H9 (cell line): ENCODE measurements at regions not wholly inside any gene's neighbourhood (a gene's known extent, or its start where the extent isn't known, plus 50 kb on each side); places are given as distances from the start of the nearest gene placed in this dataset.

Source experiments
- DNase-seq: peaks from one replicate; pipeline ENCODE4 v3.0.0-alpha.2; 2017
- H2AFZ ChIP-seq: one replicate; pipeline ENCODE4 v1.6.1; 2013; ENCODE audit warnings: mild to moderate bottlenecking, low read length, control low read depth, moderate library complexity
- H2AK5ac ChIP-seq: 2 replicates; pipeline ENCODE4 v1.6.1; 2013; ENCODE audit warnings: low read length, control low read depth, mixed read lengths; ENCODE audit not compliant: insufficient read length
- H2BK120ac ChIP-seq: one replicate; pipeline ENCODE4 v1.6.1; 2013; ENCODE audit warnings: low read depth, mild to moderate bottlenecking, low read length, control low read depth, inconsistent platforms; ENCODE audit not compliant: poor library complexity, severe bottlenecking
- H2BK12ac ChIP-seq: 2 replicates; pipeline ENCODE4 v1.6.1; 2013; ENCODE audit warnings: low read length, control low read depth, mixed read lengths, low read depth; ENCODE audit not compliant: insufficient read length
- H2BK15ac ChIP-seq: 2 replicates; pipeline ENCODE4 v1.6.1; 2013; ENCODE audit warnings: low read depth, low read length, control low read depth
- H2BK20ac ChIP-seq: one replicate; pipeline ENCODE4 v1.6.1; 2013; ENCODE audit warnings: low read depth, mild to moderate bottlenecking, low read length, control low read depth, inconsistent platforms; ENCODE audit not compliant: poor library complexity, severe bottlenecking
- H2BK5ac ChIP-seq: 2 replicates; pipeline ENCODE4 v1.6.1; 2013; ENCODE audit warnings: low read length, control low read depth, mixed read lengths; ENCODE audit not compliant: insufficient read length
- H3K14ac ChIP-seq: 2 replicates; pipeline ENCODE4 v1.6.1; 2013; ENCODE audit warnings: low read length, control low read depth; ENCODE audit not compliant: insufficient read depth
- H3K18ac ChIP-seq: 2 replicates; pipeline ENCODE4 v1.6.1; 2013; ENCODE audit warnings: low read depth, mild to moderate bottlenecking, mixed read lengths, low read length, control low read depth; ENCODE audit not compliant: insufficient read length
- H3K23ac ChIP-seq: 2 replicates; pipeline ENCODE4 v1.6.1; 2013; ENCODE audit warnings: low read length, control low read depth, mixed read lengths, low read depth; ENCODE audit not compliant: insufficient read length
- H3K23me2 ChIP-seq: 2 replicates; pipeline ENCODE4 v1.6.1; 2013; ENCODE audit warnings: low read depth, mild to moderate bottlenecking, mixed read lengths, low read length, control low read depth; ENCODE audit not compliant: insufficient read length, poor library complexity, severe bottlenecking
- H3K27ac ChIP-seq: 2 replicates; pipeline ENCODE4 v1.5.1; 2013; ENCODE audit warnings: low read length, control low read depth, mixed read lengths, low read depth; ENCODE audit not compliant: insufficient read length
- H3K27me3 ChIP-seq: 2 replicates; pipeline ENCODE4 v1.6.1; 2013; ENCODE audit warnings: low read length, control low read depth, inconsistent platforms; ENCODE audit not compliant: insufficient read depth
- H3K4ac ChIP-seq: 2 replicates; pipeline ENCODE4 v1.6.1; 2013; ENCODE audit warnings: low read depth, mild to moderate bottlenecking, control low read depth, inconsistent platforms, low read length, moderate library complexity
- H3K4me1 ChIP-seq: 2 replicates; pipeline ENCODE4 v1.6.1; 2013; ENCODE audit warnings: low read length, control low read depth, inconsistent platforms; ENCODE audit not compliant: insufficient read depth
- H3K4me2 ChIP-seq: 2 replicates; pipeline ENCODE4 v1.6.1; 2013; ENCODE audit warnings: low read length, control low read depth, mixed read lengths; ENCODE audit not compliant: insufficient read length, insufficient read depth
- H3K56ac ChIP-seq: 2 replicates; pipeline ENCODE4 v1.6.1; 2013; ENCODE audit warnings: low read depth, mild to moderate bottlenecking, mixed read lengths, low read length, control low read depth; ENCODE audit not compliant: insufficient read length
- H3K79me1 ChIP-seq: 2 replicates; pipeline ENCODE4 v1.6.1; 2013; ENCODE audit warnings: low read depth, mild to moderate bottlenecking, moderate library complexity, low read length, control low read depth, inconsistent platforms; ENCODE audit not compliant: insufficient read depth, poor library complexity, severe bottlenecking
- H3K79me2 ChIP-seq: 2 replicates; pipeline ENCODE4 v1.6.1; 2013; ENCODE audit warnings: low read length, control low read depth, inconsistent platforms; ENCODE audit not compliant: insufficient read depth
- H3K9ac ChIP-seq: 2 replicates; pipeline ENCODE4 v1.6.1; 2013; ENCODE audit warnings: low read length, control low read depth, mixed read lengths; ENCODE audit not compliant: insufficient read length; ENCODE audit errors: extremely low read depth
- H3K9me3 ChIP-seq: one replicate; pipeline ENCODE4 v1.6.1; 2013; ENCODE audit warnings: low read depth, low read length, inconsistent platforms; ENCODE audit not compliant: control insufficient read depth
- H3T11ph ChIP-seq: one replicate; pipeline ENCODE4 v1.6.1; 2013; ENCODE audit warnings: mild to moderate bottlenecking, low read length, control low read depth, inconsistent platforms
- H4K20me1 ChIP-seq: one replicate; pipeline ENCODE4 v1.6.1; 2013; ENCODE audit not compliant: control insufficient read depth, insufficient read length, insufficient read depth
- H4K5ac ChIP-seq: 2 replicates; pipeline ENCODE4 v1.6.1; 2013; ENCODE audit warnings: low read depth, mild to moderate bottlenecking, mixed read lengths, low read length, control low read depth; ENCODE audit not compliant: insufficient read length
- H4K8ac ChIP-seq: replicated peaks from 2 replicates; pipeline ENCODE4 v1.6.1; 2013; ENCODE audit warnings: low read length, control low read depth, mixed read lengths, low read depth; ENCODE audit not compliant: insufficient read length
- H4K91ac ChIP-seq: 2 replicates; pipeline ENCODE4 v1.6.1; 2013; ENCODE audit warnings: low read depth, mild to moderate bottlenecking, moderate library complexity, mixed read lengths, low read length, control low read depth; ENCODE audit not compliant: insufficient read length
- H3K27ac Mint-ChIP-seq, 3 experiments: 2 replicates in 2 of 3; 3 replicates in 1 of 3; pipeline ENCODE4 v1.8.0; 2020 to 2021; ENCODE audit warnings: mixed read lengths in 3 of 3, mild to moderate bottlenecking in 1 of 3, moderate library complexity in 1 of 3
- H3K27me3 Mint-ChIP-seq: 2 replicates; pipeline ENCODE4 v1.8.0; 2021; ENCODE audit warnings: low read depth, mild to moderate bottlenecking, moderate library complexity, mixed read lengths
- H3K36me3 Mint-ChIP-seq, 3 experiments: 2 replicates in 2 of 3; 3 replicates in 1 of 3; pipeline ENCODE4 v1.8.0; 2020 to 2021; ENCODE audit warnings: low read depth in 3 of 3, mixed read lengths in 3 of 3; ENCODE audit not compliant: insufficient read depth in 1 of 3
- H3K4me1 Mint-ChIP-seq, 2 experiments: 2 replicates each; pipeline ENCODE4 v1.8.0; 2020; ENCODE audit warnings: mixed read lengths in 2 of 2
- H3K4me3 Mint-ChIP-seq, 2 experiments: 2 replicates in 1 of 2; 3 replicates in 1 of 2; pipeline ENCODE4 v1.8.0; 2020 to 2021; ENCODE audit warnings: mild to moderate bottlenecking in 2 of 2, mixed read lengths in 2 of 2, moderate library complexity in 1 of 2
- H3K9me3 Mint-ChIP-seq, 2 experiments: 2 replicates in 1 of 2; 3 replicates in 1 of 2; pipeline ENCODE4 v1.8.0; 2020; ENCODE audit warnings: mild to moderate bottlenecking in 2 of 2, mixed read lengths in 2 of 2, moderate library complexity in 1 of 2
- WGBS: extraction: QIAGEN DNeasy Blood & Tissue Kit; methylation state at CpG from one replicate; pipeline ENCODE4 v1.1.7; 2013; ENCODE audit warnings: missing lambda C conversion rate, low lambda C conversion rate, mixed read lengths; ENCODE audit not compliant: insufficient read length; ENCODE audit errors: extremely low coverage; 5-methylcytosine and 5-hydroxymethylcytosine counted together
- TF ChIP-seq, protein P1 (sequence below): fragments of 200-600 bp; sonication (generic); conservative IDR thresholded peaks from 3 replicates; pipeline ENCODE4 v1.8.0; 2021; ENCODE audit warnings: antibody characterized with exemption, mild to moderate bottlenecking

GRCh38 chr9:109956717-109957440 is 176.9 kb downstream of the PALM2AKAP2 start:
- no peak overlapping the region for H2BK20ac ChIP-seq
- H2BK15ac ChIP-seq = no peak overlapping the region
- DNase-seq = no peak
- Mint-ChIP-seq H3K27me3 (no peaks in the 10 kb centered on the region; the same call in 1 of the 2 replicates), H3K9me3 (no peaks in the 10 kb centered on the region), H3K4me3 (no peak overlapping the region), H3K4me1 (peaks cover 12 to 16% of the 10 kb centered on the region in 2 experiments), H3K27ac (no peak overlapping the region), H3K36me3 (no peaks in the 10 kb centered on the region)
- H3K56ac ChIP-seq = no peak overlapping the region
- no peak overlapping the region for H3K14ac ChIP-seq
- no peaks in the 10 kb centered on the region for H3K79me1 ChIP-seq
- H3K4ac ChIP-seq = no peak overlapping the region
- H3K18ac ChIP-seq = no peak overlapping the region
- H2BK12ac ChIP-seq = no peak overlapping the region
- no peak overlapping the region for H4K91ac ChIP-seq
- H3K23me2 ChIP-seq = no peaks in the 10 kb centered on the region
- no peaks in the 10 kb centered on the region for H4K20me1 ChIP-seq
- no peak overlapping the region for H2AK5ac ChIP-seq
- no peaks in the 10 kb centered on the region for H3K4me1 ChIP-seq
- no peak overlapping the region for H2BK5ac ChIP-seq
- H3T11ph ChIP-seq = no peak overlapping the region
- no peak overlapping the region for H2BK120ac ChIP-seq
- no peaks in the 10 kb centered on the region for H3K27me3 ChIP-seq
- H4K5ac ChIP-seq = no peak overlapping the region
- H3K79me2 ChIP-seq = no peaks in the 10 kb centered on the region
- H3K9ac ChIP-seq = no peak overlapping the region
- H3K23ac ChIP-seq = no peak overlapping the region
- TF ChIP-seq, protein P1, sequence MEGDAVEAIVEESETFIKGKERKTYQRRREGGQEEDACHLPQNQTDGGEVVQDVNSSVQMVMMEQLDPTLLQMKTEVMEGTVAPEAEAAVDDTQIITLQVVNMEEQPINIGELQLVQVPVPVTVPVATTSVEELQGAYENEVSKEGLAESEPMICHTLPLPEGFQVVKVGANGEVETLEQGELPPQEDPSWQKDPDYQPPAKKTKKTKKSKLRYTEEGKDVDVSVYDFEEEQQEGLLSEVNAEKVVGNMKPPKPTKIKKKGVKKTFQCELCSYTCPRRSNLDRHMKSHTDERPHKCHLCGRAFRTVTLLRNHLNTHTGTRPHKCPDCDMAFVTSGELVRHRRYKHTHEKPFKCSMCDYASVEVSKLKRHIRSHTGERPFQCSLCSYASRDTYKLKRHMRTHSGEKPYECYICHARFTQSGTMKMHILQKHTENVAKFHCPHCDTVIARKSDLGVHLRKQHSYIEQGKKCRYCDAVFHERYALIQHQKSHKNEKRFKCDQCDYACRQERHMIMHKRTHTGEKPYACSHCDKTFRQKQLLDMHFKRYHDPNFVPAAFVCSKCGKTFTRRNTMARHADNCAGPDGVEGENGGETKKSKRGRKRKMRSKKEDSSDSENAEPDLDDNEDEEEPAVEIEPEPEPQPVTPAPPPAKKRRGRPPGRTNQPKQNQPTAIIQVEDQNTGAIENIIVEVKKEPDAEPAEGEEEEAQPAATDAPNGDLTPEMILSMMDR = no peak
- WGBS = no CpG with 5 or more reads among the region's 9 CpGs
- H3K27ac ChIP-seq = no peak overlapping the region
- H3K4me2 ChIP-seq = no peak overlapping the region
- H4K8ac ChIP-seq = no peak overlapping the region
- no peaks in the 10 kb centered on the region for H3K9me3 ChIP-seq
- no peak overlapping the region for H2AFZ ChIP-seq
